Smooth muscle cell (in vitro differentiated cells): ENCODE measurements at regions not wholly inside any gene's neighbourhood (a gene's known extent, or its start where the extent isn't known, plus 50 kb on each side); places are given as distances from the start of the nearest gene placed in this dataset.

Experiments
- DNase-seq: peaks from one replicate; lab custom pipeline; 2025; ENCODE audit not compliant: unreplicated experiment; lab: John Stamatoyannopoulos, UW
- H2AFZ ChIP-seq: fragments of 200-600 bp; sonication (generic); 2 replicates; pipeline ENCODE4 v1.6.0; 2016; ENCODE audit warnings: antibody characterized with exemption, low read depth, mild to moderate bottlenecking
- H3F3A ChIP-seq: fragments of 200-600 bp; sonication (generic); 2 replicates; pipeline ENCODE4 v1.6.0; 2017; ENCODE audit warnings: antibody characterized with exemption, low read depth
- H3K27ac ChIP-seq: fragments of 200-600 bp; sonication (generic); 2 replicates; pipeline ENCODE4 v1.5.1; 2016; ENCODE audit warnings: low read depth, mild to moderate bottlenecking
- H3K27me3 ChIP-seq: fragments of 200-600 bp; sonication (generic); 2 replicates; pipeline ENCODE4 v1.6.1; 2016; ENCODE audit warnings: low read depth, mild to moderate bottlenecking
- H3K36me3 ChIP-seq: fragments of 200-600 bp; sonication (generic); 2 replicates; pipeline ENCODE4 v1.5.1; 2016; ENCODE audit warnings: low read depth
- H3K4me1 ChIP-seq: fragments of 200-600 bp; sonication (generic); 2 replicates; pipeline ENCODE4 v1.5.1; 2016; ENCODE audit warnings: low read depth
- H3K4me2 ChIP-seq: fragments of 200-600 bp; sonication (generic); 2 replicates; pipeline ENCODE4 v1.6.0; 2016; ENCODE audit warnings: mild to moderate bottlenecking
- H3K4me3 ChIP-seq: fragments of 200-600 bp; sonication (generic); 2 replicates; pipeline ENCODE4 v1.5.1; 2016; ENCODE audit warnings: mild to moderate bottlenecking
- H3K79me2 ChIP-seq: fragments of 200-600 bp; sonication (generic); 2 replicates; pipeline ENCODE4 v1.6.0; 2016; ENCODE audit warnings: low read depth, mild to moderate bottlenecking
- H3K9ac ChIP-seq: fragments of 200-600 bp; sonication (generic); 2 replicates; pipeline ENCODE4 v1.6.0; 2016; ENCODE audit warnings: low read depth
- H3K9me3 ChIP-seq: fragments of 200-600 bp; sonication (generic); replicated peaks from 2 replicates; pipeline ENCODE4 v1.5.1; 2016; ENCODE audit warnings: low read depth
- H4K20me1 ChIP-seq: fragments of 200-600 bp; sonication (generic); 2 replicates; pipeline ENCODE4 v1.6.0; 2016; ENCODE audit warnings: low read depth
- CTCF ChIP-seq: fragments of 200-600 bp; sonication (generic); IDR thresholded peaks from 2 replicates; pipeline ENCODE4 v1.5.1; 2017; ENCODE audit warnings: borderline replicate concordance, mild to moderate bottlenecking, antibody characterized with exemption; ENCODE audit not compliant: insufficient read depth, poor library complexity, severe bottlenecking
- whole genome bisulfite sequencing: methylation state at CpG from one replicate; pipeline ENCODE4 v1.1.7; 2016; ENCODE audit warnings: low lambda C conversion rate; 5-methylcytosine and 5-hydroxymethylcytosine counted together

GRCh38 chr3:187975561-187976364 is 178.2 kb upstream of the LPP start:
- Histone ChIP-seq H3K4me2 (no peak overlapping the region), H2AFZ (no peak overlapping the region)
- WGBS: 56% methylated on average over 7 of the region's 7 CpGs

GRCh38 chr3:187976365-187976900 is 177.5 kb upstream of the LPP start:
- H3K27ac ChIP-seq: no peak overlapping the region
- no peaks in the 10 kb centered on the region for H3K9me3 ChIP-seq
- H3F3A ChIP-seq: no peaks in the 10 kb centered on the region
- TF ChIP-seq CTCF: no peak
- no peak overlapping the region for H3K4me3 ChIP-seq
- no peak overlapping the region for H3K4me2 ChIP-seq
- H3K27me3 ChIP-seq: peaks cover 4% of the 10 kb centered on the region
- H4K20me1 ChIP-seq: no peaks in the 10 kb centered on the region
- H3K79me2 ChIP-seq: no peaks in the 10 kb centered on the region
- no peak overlapping the region for H3K9ac ChIP-seq
- no peak for DNase-seq
- H3K36me3 ChIP-seq: no peaks in the 10 kb centered on the region
- no peaks in the 10 kb centered on the region for H3K4me1 ChIP-seq
- WGBS: 92% methylated on average over 6 of the region's 6 CpGs
- no peak overlapping the region for H2AFZ ChIP-seq

More at GRCh38 chr3:187975561-187976364, 178.2 kb upstream of the LPP start:
- no peaks in the 10 kb centered on the region for H3K36me3 ChIP-seq
- no peaks in the 10 kb centered on the region for H3K4me1 ChIP-seq
- TF ChIP-seq CTCF: no peak
- H3K4me3 ChIP-seq: no peak overlapping the region
- H3K9ac ChIP-seq: no peak overlapping the region
- H3K27me3 ChIP-seq: peaks cover 7% of the 10 kb centered on the region
- H3K79me2 ChIP-seq: no peaks in the 10 kb centered on the region
- H3K27ac ChIP-seq: no peak overlapping the region
- H3F3A ChIP-seq: no peaks in the 10 kb centered on the region
- no peak for DNase-seq
- no peaks in the 10 kb centered on the region for H4K20me1 ChIP-seq
- H3K9me3 ChIP-seq: no peaks in the 10 kb centered on the region

GRCh38 chr3:187977659-187978058 is 176.3 kb upstream of the LPP start:
- H3K27ac ChIP-seq: no peak overlapping the region
- H3K9me3 ChIP-seq: no peaks in the 10 kb centered on the region
- no peak for DNase-seq
- H3K4me1 ChIP-seq: no peaks in the 10 kb centered on the region
- no peaks in the 10 kb centered on the region for H3K36me3 ChIP-seq
- H3K4me3 ChIP-seq: no peak overlapping the region
- H4K20me1 ChIP-seq: no peaks in the 10 kb centered on the region
- H3F3A ChIP-seq: no peaks in the 10 kb centered on the region
- no peak overlapping the region for H3K4me2 ChIP-seq
- no peak overlapping the region for H3K9ac ChIP-seq
- TF ChIP-seq CTCF: no peak
- no peaks in the 10 kb centered on the region for H3K27me3 ChIP-seq
- H3K79me2 ChIP-seq: no peaks in the 10 kb centered on the region
- no peak overlapping the region for H2AFZ ChIP-seq
- WGBS: 96% methylated on average over 4 of the region's 4 CpGs
